ENCODE measurements at regions not wholly inside any gene's neighbourhood (a gene's known extent, or its start where the extent isn't known, plus 50 kb on each side); places are given as distances from the start of the nearest gene placed in this dataset.

GRCh38 chr2:193520709-193521458 lies 1326.2 kb upstream of the TMEFF2 start:
- no peak for TF ChIP-seq CTCF (IDR thresholded peaks at IDR 0.05; ENCODE audit: extremely low read depth, insufficient read depth, missing control alignments)
- no peak for DNase-seq (ENCODE audit: low spot score)
- in situ Hi-C loops (cut with MboI; ENCODE audit: low pct_unique_long_range_greater_than_20kb, low sequenced_read_pairs, unreplicated experiment) = no loop called here

- no peak for TF ChIP-seq CTCF (IDR thresholded peaks at IDR 0.05; ENCODE audit: extremely low read depth, insufficient read depth, missing control alignments)
- in situ Hi-C loops (cut with MboI; ENCODE audit: low pct_unique_long_range_greater_than_20kb, low sequenced_read_pairs, unreplicated experiment) = no loop called here
These were observed 1323.5 kb upstream of the TMEFF2 start for GRCh38 chr2:193518041-193518817.

GRCh38 chr2:193517615-193518014 lies 1322.9 kb upstream of the TMEFF2 start:
- no peak for DNase-seq (ENCODE audit: low spot score)
- in situ Hi-C loops (cut with MboI; ENCODE audit: low pct_unique_long_range_greater_than_20kb, low sequenced_read_pairs, unreplicated experiment) = no loop called here

More at GRCh38 chr2:193518041-193518817, 1323.5 kb upstream of the TMEFF2 start:
- DNase-seq (ENCODE audit: low spot score) = no peak

GRCh38 chr2:193506035-193506434 lies 1311.3 kb upstream of the TMEFF2 start:
- no peak for TF ChIP-seq CTCF (IDR thresholded peaks at IDR 0.05; ENCODE audit: extremely low read depth, insufficient read depth, missing control alignments)
- no peak for DNase-seq (ENCODE audit: low spot score)
- in situ Hi-C loops (cut with MboI; ENCODE audit: low pct_unique_long_range_greater_than_20kb, low sequenced_read_pairs, unreplicated experiment) = no loop called here

More at GRCh38 chr2:193517615-193518014, 1322.9 kb upstream of the TMEFF2 start:
- TF ChIP-seq CTCF (IDR thresholded peaks at IDR 0.05; ENCODE audit: extremely low read depth, insufficient read depth, missing control alignments) = no peak

- in situ Hi-C loops (cut with MboI; ENCODE audit: low pct_unique_long_range_greater_than_20kb, low sequenced_read_pairs, unreplicated experiment) = no loop called here
- no peak for TF ChIP-seq CTCF (IDR thresholded peaks at IDR 0.05; ENCODE audit: extremely low read depth, insufficient read depth, missing control alignments)
- no peak for DNase-seq (ENCODE audit: low spot score)
These were observed 1310.9 kb upstream of the TMEFF2 start for GRCh38 chr2:193505620-193506019.

- TF ChIP-seq CTCF (IDR thresholded peaks at IDR 0.05; ENCODE audit: extremely low read depth, insufficient read depth, missing control alignments) = no peak
- DNase-seq (ENCODE audit: low spot score) = no peak
- in situ Hi-C loops (cut with MboI; ENCODE audit: low pct_unique_long_range_greater_than_20kb, low sequenced_read_pairs, unreplicated experiment) = no loop called here
These were observed 1307.8 kb upstream of the TMEFF2 start for GRCh38 chr2:193502363-193503035.
